Loucy (cell line): ENCODE measurements at regions not wholly inside any gene's neighbourhood (a gene's known extent, or its start where the extent isn't known, plus 50 kb on each side); places are given as distances from the start of the nearest gene placed in this dataset.
A peak's percentile ranks its signal among the peaks of the same experiment; 100 is the strongest.

Source experiments
- H2AFZ ChIP-seq: fragments of 200-600 bp; sonication (generic); 2 replicates; pipeline ENCODE4 v1.6.0; 2016; ENCODE audit warnings: antibody characterized with exemption, mild to moderate bottlenecking, low read length, moderate library complexity
- H3F3A ChIP-seq: fragments of 200-600 bp; 2 replicates; pipeline ENCODE4 v1.6.0; 2016; ENCODE audit warnings: antibody characterized with exemption, low read depth, mild to moderate bottlenecking
- H3K27me3 ChIP-seq: fragments of 200-600 bp; sonication (generic); 2 replicates; pipeline ENCODE4 v1.6.1; 2014; ENCODE audit warnings: low read length, mild to moderate bottlenecking; ENCODE audit not compliant: insufficient read depth, poor library complexity, severe bottlenecking
- H3K36me3 ChIP-seq: fragments of 200-600 bp; sonication (generic); 2 replicates; pipeline ENCODE4 v1.6.1; 2016; ENCODE audit warnings: low read length; ENCODE audit not compliant: insufficient read depth
- H3K4me1 ChIP-seq: fragments of 200-600 bp; sonication (generic); 2 replicates; pipeline ENCODE4 v1.5.1; 2014; ENCODE audit warnings: low read length, mild to moderate bottlenecking; ENCODE audit not compliant: insufficient read depth, poor library complexity, severe bottlenecking
- H3K4me2 ChIP-seq: fragments of 200-600 bp; sonication (generic); 2 replicates; pipeline ENCODE4 v1.6.0; 2014; ENCODE audit warnings: antibody characterized with exemption, low read length, low read depth, mild to moderate bottlenecking; ENCODE audit not compliant: poor library complexity, severe bottlenecking
- H3K4me3 ChIP-seq: fragments of 200-600 bp; sonication (generic); 2 replicates; pipeline ENCODE4 v1.5.1; 2014; ENCODE audit warnings: low read length, mild to moderate bottlenecking, mixed read lengths; ENCODE audit not compliant: poor library complexity, severe bottlenecking
- H3K79me2 ChIP-seq: fragments of 200-600 bp; sonication (generic); 2 replicates; pipeline ENCODE4 v1.6.1; 2014; ENCODE audit warnings: low read length; ENCODE audit not compliant: insufficient read depth
- H3K9ac ChIP-seq: fragments of 200-600 bp; sonication (generic); 2 replicates; pipeline ENCODE4 v1.6.0; 2014; ENCODE audit warnings: mild to moderate bottlenecking, low read depth, low read length, moderate library complexity; ENCODE audit not compliant: poor library complexity, severe bottlenecking
- H3K9me2 ChIP-seq: fragments of 200-600 bp; sonication (generic); replicated peaks from 2 replicates; pipeline ENCODE4 v1.6.1; 2016; ENCODE audit warnings: low read depth, low read length, mixed read lengths
- H3K9me3 ChIP-seq: fragments of 200-600 bp; sonication (generic); 2 replicates; pipeline ENCODE4 v1.6.1; 2014; ENCODE audit warnings: mild to moderate bottlenecking, antibody characterized with exemption, low read length, low read depth; ENCODE audit not compliant: insufficient read depth
- H4K20me1 ChIP-seq: fragments of 200-600 bp; sonication (generic); 2 replicates; pipeline ENCODE4 v1.6.0; 2014; ENCODE audit warnings: antibody characterized with exemption, low read length, mild to moderate bottlenecking; ENCODE audit not compliant: insufficient read depth, poor library complexity, severe bottlenecking
- EZH2phosphoT487 ChIP-seq: fragments of 200-600 bp; IDR thresholded peaks from 2 replicates; pipeline ENCODE4 v1.6.1; 2018; ENCODE audit warnings: antibody characterized with exemption, mild to moderate bottlenecking, moderate library complexity, borderline replicate concordance
- TF ChIP-seq, protein P1 (sequence below): fragments of 200-600 bp; sonication (generic); conservative IDR thresholded peaks from 2 replicates; pipeline ENCODE4 v1.5.1; 2014; ENCODE audit warnings: mild to moderate bottlenecking, antibody characterized with exemption, low read length

DNA sequence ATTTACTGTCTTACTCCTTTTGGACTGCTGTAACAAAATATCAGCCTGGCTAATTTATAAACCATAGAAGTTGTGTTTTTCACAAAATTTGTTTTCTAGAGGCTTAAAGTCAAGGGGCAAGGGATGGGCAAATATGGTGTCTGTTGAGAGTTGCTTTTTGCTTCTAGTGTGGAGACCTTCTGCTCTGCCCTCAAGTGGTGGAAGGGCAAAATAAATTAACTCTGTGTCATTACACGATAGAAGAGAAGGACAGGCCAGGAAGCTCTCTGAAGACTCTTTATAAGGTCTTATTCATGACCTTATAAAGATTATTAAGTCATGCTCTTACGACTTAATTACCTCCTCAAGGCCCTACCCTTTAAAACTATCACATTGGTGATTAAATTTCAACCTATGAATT, 181.2 kb upstream of the LRATD1 start:
- no peaks in the 10 kb centered on the region for H3K9me2 ChIP-seq
- H4K20me1 ChIP-seq = no peaks in the 10 kb centered on the region
- no peak overlapping the region for H3K4me2 ChIP-seq
- H3K9me3 ChIP-seq = no peaks in the 10 kb centered on the region
- no peak overlapping the region for H3K9ac ChIP-seq
- no peaks in the 10 kb centered on the region for H3K36me3 ChIP-seq
- no peak for TF ChIP-seq EZH2phosphoT487
- TF ChIP-seq, protein P1, sequence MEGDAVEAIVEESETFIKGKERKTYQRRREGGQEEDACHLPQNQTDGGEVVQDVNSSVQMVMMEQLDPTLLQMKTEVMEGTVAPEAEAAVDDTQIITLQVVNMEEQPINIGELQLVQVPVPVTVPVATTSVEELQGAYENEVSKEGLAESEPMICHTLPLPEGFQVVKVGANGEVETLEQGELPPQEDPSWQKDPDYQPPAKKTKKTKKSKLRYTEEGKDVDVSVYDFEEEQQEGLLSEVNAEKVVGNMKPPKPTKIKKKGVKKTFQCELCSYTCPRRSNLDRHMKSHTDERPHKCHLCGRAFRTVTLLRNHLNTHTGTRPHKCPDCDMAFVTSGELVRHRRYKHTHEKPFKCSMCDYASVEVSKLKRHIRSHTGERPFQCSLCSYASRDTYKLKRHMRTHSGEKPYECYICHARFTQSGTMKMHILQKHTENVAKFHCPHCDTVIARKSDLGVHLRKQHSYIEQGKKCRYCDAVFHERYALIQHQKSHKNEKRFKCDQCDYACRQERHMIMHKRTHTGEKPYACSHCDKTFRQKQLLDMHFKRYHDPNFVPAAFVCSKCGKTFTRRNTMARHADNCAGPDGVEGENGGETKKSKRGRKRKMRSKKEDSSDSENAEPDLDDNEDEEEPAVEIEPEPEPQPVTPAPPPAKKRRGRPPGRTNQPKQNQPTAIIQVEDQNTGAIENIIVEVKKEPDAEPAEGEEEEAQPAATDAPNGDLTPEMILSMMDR = peak; percentile 26
- no peak overlapping the region for H3K4me3 ChIP-seq
- H3K79me2 ChIP-seq = no peaks in the 10 kb centered on the region
- H2AFZ ChIP-seq = no peak overlapping the region
- no peaks in the 10 kb centered on the region for H3K27me3 ChIP-seq
- no peaks in the 10 kb centered on the region for H3F3A ChIP-seq
- H3K4me1 ChIP-seq = no peaks in the 10 kb centered on the region

DNA sequence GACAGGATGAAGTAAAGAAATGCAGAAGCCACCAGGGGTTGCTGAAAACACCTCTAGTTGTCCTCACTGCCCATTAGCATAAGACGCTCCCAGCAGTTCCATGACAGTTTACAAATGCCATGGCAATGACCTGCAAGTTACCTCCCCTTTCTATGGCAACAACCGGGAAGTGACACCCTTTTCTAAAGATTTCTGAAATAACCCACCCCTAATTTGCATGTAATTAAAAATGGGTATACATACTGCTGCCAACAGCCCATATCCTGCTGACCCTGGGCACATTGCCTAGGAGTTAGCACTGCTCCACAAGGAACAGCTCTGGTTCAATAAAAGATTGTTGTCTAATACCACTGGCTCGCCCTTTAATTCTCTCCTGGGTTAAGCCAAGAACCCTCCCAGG, 178.3 kb upstream of the LRATD1 start:
- H3K4me2 ChIP-seq = no peak overlapping the region
- no peaks in the 10 kb centered on the region for H3K9me2 ChIP-seq
- H3K4me1 ChIP-seq = no peaks in the 10 kb centered on the region
- H3K27me3 ChIP-seq = no peaks in the 10 kb centered on the region
- H3F3A ChIP-seq = no peaks in the 10 kb centered on the region
- no peak for TF ChIP-seq EZH2phosphoT487
- TF ChIP-seq, protein P1 = no peak
- H2AFZ ChIP-seq = no peak overlapping the region
- no peaks in the 10 kb centered on the region for H3K79me2 ChIP-seq
- H3K9ac ChIP-seq = no peak overlapping the region
- H3K4me3 ChIP-seq = no peak overlapping the region
- H3K9me3 ChIP-seq = no peaks in the 10 kb centered on the region
- H3K36me3 ChIP-seq = no peaks in the 10 kb centered on the region
- H4K20me1 ChIP-seq = no peaks in the 10 kb centered on the region

DNA sequence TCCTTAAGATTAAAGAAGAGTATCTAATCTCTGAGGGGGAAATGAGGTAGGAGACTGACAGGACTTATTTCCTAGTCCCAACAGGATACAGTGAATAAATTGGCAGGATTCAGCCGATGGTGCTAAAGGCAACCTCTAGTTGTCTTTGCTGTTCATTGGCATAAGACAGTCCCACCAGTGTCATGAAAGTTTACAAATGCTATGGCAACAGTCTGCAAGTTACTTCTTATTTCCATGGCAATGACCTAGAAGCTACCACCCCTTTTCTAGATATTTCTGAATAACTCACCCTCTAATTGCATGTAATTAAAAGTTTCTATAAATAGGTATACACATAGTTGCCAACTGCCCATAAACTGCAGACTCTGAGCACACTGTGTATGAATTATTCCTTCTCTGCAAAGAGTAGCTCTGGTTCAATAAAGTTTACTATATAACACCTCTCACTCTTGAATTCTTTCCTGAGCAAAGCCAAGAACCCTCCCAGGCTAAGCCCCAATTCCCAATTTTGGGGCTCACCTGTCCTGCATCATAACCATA, 172.7 kb upstream of the LRATD1 start:
- H2AFZ ChIP-seq = no peak overlapping the region
- no peaks in the 10 kb centered on the region for H3K79me2 ChIP-seq
- H4K20me1 ChIP-seq = no peaks in the 10 kb centered on the region
- no peak overlapping the region for H3K4me2 ChIP-seq
- no peak overlapping the region for H3K4me3 ChIP-seq
- no peaks in the 10 kb centered on the region for H3K4me1 ChIP-seq
- H3K36me3 ChIP-seq = no peaks in the 10 kb centered on the region
- TF ChIP-seq, protein P1 = no peak
- TF ChIP-seq EZH2phosphoT487 = no peak
- no peaks in the 10 kb centered on the region for H3K9me2 ChIP-seq
- no peaks in the 10 kb centered on the region for H3K27me3 ChIP-seq
- no peaks in the 10 kb centered on the region for H3F3A ChIP-seq
- no peaks in the 10 kb centered on the region for H3K9me3 ChIP-seq
- no peak overlapping the region for H3K9ac ChIP-seq
